Type B pancreatic cell (in vitro differentiated cells): ENCODE measurements at regions not wholly inside any gene's neighbourhood (a gene's known extent, or its start where the extent isn't known, plus 50 kb on each side); places are given as distances from the start of the nearest gene placed in this dataset.

Experiments
- DNase-seq: peaks from one replicate; pipeline ENCODE4 v3.0.0; 2021; ENCODE audit warnings: mixed read lengths; ENCODE audit not compliant: unreplicated experiment; ENCODE audit errors: extremely low spot score
- H3K27ac Mint-ChIP-seq: 2 replicates; pipeline ENCODE4 v1.8.0; 2021; ENCODE audit warnings: mild to moderate bottlenecking, mixed read lengths
- H3K27me3 Mint-ChIP-seq: 2 replicates; pipeline ENCODE4 v1.8.0; 2021; ENCODE audit warnings: mixed read lengths
- H3K36me3 Mint-ChIP-seq: 2 replicates; pipeline ENCODE4 v1.8.0; 2021; ENCODE audit warnings: mixed read lengths
- H3K4me1 Mint-ChIP-seq: one replicate; pipeline ENCODE4 v1.8.0; 2021; ENCODE audit warnings: mixed read lengths; ENCODE audit not compliant: unreplicated experiment
- H3K4me3 Mint-ChIP-seq: 2 replicates; pipeline ENCODE4 v1.8.0; 2021; ENCODE audit warnings: mild to moderate bottlenecking, mixed read lengths
- H3K9me3 Mint-ChIP-seq: 2 replicates; pipeline ENCODE4 v1.8.0; 2021; ENCODE audit warnings: mixed read lengths
- CTCF ChIP-seq: fragments of 200-600 bp; sonication (generic); conservative IDR thresholded peaks from 2 replicates; pipeline ENCODE4 v1.5.0; 2021; ENCODE audit warnings: antibody characterized with exemption, mild to moderate bottlenecking

GRCh38 chr11:47906066-47906465, 57.9 kb upstream of the NUP160 start:
- H3K27me3 Mint-ChIP-seq = no peaks in the 10 kb centered on the region

GRCh38 chr11:47905358-47906059, 57.4 kb upstream of the NUP160 start:
- no peaks in the 10 kb centered on the region for H3K4me1 Mint-ChIP-seq
- DNase-seq = no peak

More at GRCh38 chr11:47906066-47906465, 57.9 kb upstream of the NUP160 start:
- Mint-ChIP-seq H3K4me1 (no peaks in the 10 kb centered on the region), H3K4me3 (no peak overlapping the region), H3K27ac (no peak overlapping the region), H3K9me3 (no peaks in the 10 kb centered on the region), H3K36me3 (no peaks in the 10 kb centered on the region)
- DNase-seq = no peak
- TF ChIP-seq CTCF = no peak

GRCh38 chr11:47904808-47905207, 56.7 kb upstream of the NUP160 start:
- H3K4me3 Mint-ChIP-seq = no peak overlapping the region
- DNase-seq = no peak
- H3K9me3 Mint-ChIP-seq = no peaks in the 10 kb centered on the region
- no peak overlapping the region for H3K27ac Mint-ChIP-seq
- H3K4me1 Mint-ChIP-seq = no peaks in the 10 kb centered on the region
- no peaks in the 10 kb centered on the region for H3K36me3 Mint-ChIP-seq
- TF ChIP-seq CTCF = no peak
- no peaks in the 10 kb centered on the region for H3K27me3 Mint-ChIP-seq

More at GRCh38 chr11:47905358-47906059, 57.4 kb upstream of the NUP160 start:
- no peak overlapping the region for H3K27ac Mint-ChIP-seq
- H3K4me3 Mint-ChIP-seq = no peak overlapping the region
- no peaks in the 10 kb centered on the region for H3K36me3 Mint-ChIP-seq
- no peaks in the 10 kb centered on the region for H3K27me3 Mint-ChIP-seq
- TF ChIP-seq CTCF = no peak
- H3K9me3 Mint-ChIP-seq = no peaks in the 10 kb centered on the region

GRCh38 chr11:47904048-47904447, 55.9 kb upstream of the NUP160 start:
- TF ChIP-seq CTCF = no peak
- no peak overlapping the region for H3K4me3 Mint-ChIP-seq
- no peaks in the 10 kb centered on the region for H3K9me3 Mint-ChIP-seq
- no peaks in the 10 kb centered on the region for H3K27me3 Mint-ChIP-seq
- no peak for DNase-seq
- H3K36me3 Mint-ChIP-seq = no peaks in the 10 kb centered on the region
- H3K4me1 Mint-ChIP-seq = no peaks in the 10 kb centered on the region
- no peak overlapping the region for H3K27ac Mint-ChIP-seq

- no peaks in the 10 kb centered on the region for H3K9me3 Mint-ChIP-seq
- H3K36me3 Mint-ChIP-seq = no peaks in the 10 kb centered on the region
- TF ChIP-seq CTCF = no peak
- no peaks in the 10 kb centered on the region for H3K4me1 Mint-ChIP-seq
- H3K27ac Mint-ChIP-seq = no peak overlapping the region
- DNase-seq = no peak
- H3K4me3 Mint-ChIP-seq = no peak overlapping the region
- H3K27me3 Mint-ChIP-seq = no peaks in the 10 kb centered on the region
Measured at GRCh38 chr11:47899801-47900200, 51.7 kb upstream of the NUP160 start.
